Loucy (cell line): ENCODE measurements at regions not wholly inside any gene's neighbourhood (a gene's known extent, or its start where the extent isn't known, plus 50 kb on each side); places are given as distances from the start of the nearest gene placed in this dataset.

ENCODE experiments used
- EZH2phosphoT487 ChIP-seq: fragments of 200-600 bp; IDR thresholded peaks from 2 replicates; pipeline ENCODE4 v1.6.1; 2018; ENCODE audit warnings: antibody characterized with exemption, mild to moderate bottlenecking, moderate library complexity, borderline replicate concordance
- TF ChIP-seq, protein P1 (sequence below): fragments of 200-600 bp; sonication (generic); conservative IDR thresholded peaks from 2 replicates; pipeline ENCODE4 v1.5.1; 2014; ENCODE audit warnings: mild to moderate bottlenecking, antibody characterized with exemption, low read length

- TF ChIP-seq, protein P1, sequence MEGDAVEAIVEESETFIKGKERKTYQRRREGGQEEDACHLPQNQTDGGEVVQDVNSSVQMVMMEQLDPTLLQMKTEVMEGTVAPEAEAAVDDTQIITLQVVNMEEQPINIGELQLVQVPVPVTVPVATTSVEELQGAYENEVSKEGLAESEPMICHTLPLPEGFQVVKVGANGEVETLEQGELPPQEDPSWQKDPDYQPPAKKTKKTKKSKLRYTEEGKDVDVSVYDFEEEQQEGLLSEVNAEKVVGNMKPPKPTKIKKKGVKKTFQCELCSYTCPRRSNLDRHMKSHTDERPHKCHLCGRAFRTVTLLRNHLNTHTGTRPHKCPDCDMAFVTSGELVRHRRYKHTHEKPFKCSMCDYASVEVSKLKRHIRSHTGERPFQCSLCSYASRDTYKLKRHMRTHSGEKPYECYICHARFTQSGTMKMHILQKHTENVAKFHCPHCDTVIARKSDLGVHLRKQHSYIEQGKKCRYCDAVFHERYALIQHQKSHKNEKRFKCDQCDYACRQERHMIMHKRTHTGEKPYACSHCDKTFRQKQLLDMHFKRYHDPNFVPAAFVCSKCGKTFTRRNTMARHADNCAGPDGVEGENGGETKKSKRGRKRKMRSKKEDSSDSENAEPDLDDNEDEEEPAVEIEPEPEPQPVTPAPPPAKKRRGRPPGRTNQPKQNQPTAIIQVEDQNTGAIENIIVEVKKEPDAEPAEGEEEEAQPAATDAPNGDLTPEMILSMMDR = no peak
- TF ChIP-seq EZH2phosphoT487 = no peak
These were observed 140.8 kb downstream of the C9orf152 start for GRCh38 chr9:110066929-110067716.
